CD4-positive, alpha-beta T cell (primary cell): ENCODE measurements at regions not wholly inside any gene's neighbourhood (a gene's known extent, or its start where the extent isn't known, plus 50 kb on each side); places are given as distances from the start of the nearest gene placed in this dataset.

ENCODE experiments used
- ATAC-seq: fragments of 200-7000 bp; cut with Tn5 transposase; one replicate; pipeline ENCODE4 v1.10.0; 2022; ENCODE audit warnings: mild to moderate bottlenecking; ENCODE audit not compliant: poor library complexity
- CTCF ChIA-PET: fragments of 350-600 bp; sonication (Branson Sonifier 250); formaldehyde crosslinking; loops from one replicate; lab custom pipeline; 2021; ENCODE audit warnings: antibody characterized with exemption, inconsistent platforms; lab: Charles Lee
- POLR2A ChIA-PET: fragments of 350-600 bp; sonication (Branson Sonifier 250); formaldehyde crosslinking; loops from one replicate; lab custom pipeline; 2021; ENCODE audit warnings: antibody characterized with exemption, inconsistent platforms; lab: Charles Lee
- DNase-seq, 14 experiments: peaks; one replicate each; pipeline ENCODE4 v3.0.0-alpha.2; 2013 to 2020; ENCODE audit warnings: mixed read lengths in 2 of 14
- H3K27ac ChIP-seq, 2 donors: one replicate each; pipeline versions ENCODE4 v1.5.1 to v1.7.0; 2013; ENCODE audit warnings: low read length in 2 of 2, low read depth in 1 of 2, mild to moderate bottlenecking in 1 of 2
- H3K27me3 ChIP-seq, 2 experiments: 1 replicate in 1 of 2; 2 replicates in 1 of 2; pipeline versions ENCODE4 v1.6.1 to v1.7.0; 2013; ENCODE audit warnings: low read length in 2 of 2, control low read depth in 1 of 2, mild to moderate bottlenecking in 1 of 2, moderate library complexity in 1 of 2; ENCODE audit not compliant: insufficient read depth in 2 of 2, control insufficient read depth in 1 of 2
- H3K36me3 ChIP-seq: one replicate; pipeline ENCODE4 v1.6.1; 2013; ENCODE audit warnings: low read length, control low read depth; ENCODE audit not compliant: insufficient read depth
- H3K4me1 ChIP-seq: one replicate; pipeline ENCODE4 v1.6.1; 2013; ENCODE audit warnings: low read length, control low read depth; ENCODE audit not compliant: insufficient read depth
- H3K4me3 ChIP-seq: one replicate; pipeline ENCODE4 v1.5.1; 2013; ENCODE audit warnings: mild to moderate bottlenecking, low read length, moderate library complexity
- H3K9me3 ChIP-seq, 2 experiments: 1 replicate in 1 of 2; 2 replicates in 1 of 2; pipeline versions ENCODE4 v1.6.1 to v1.7.0; 2013; ENCODE audit warnings: low read length in 2 of 2, mild to moderate bottlenecking in 2 of 2, control low read depth in 1 of 2, moderate library complexity in 1 of 2; ENCODE audit not compliant: control insufficient read depth in 1 of 2, insufficient read depth in 1 of 2
- H3K27ac Mint-ChIP-seq: one replicate; pipeline ENCODE4 v1.8.0; 2020; ENCODE audit warnings: mixed read lengths
- H3K27me3 Mint-ChIP-seq: one replicate; pipeline ENCODE4 v1.8.0; 2021; ENCODE audit warnings: mixed read lengths
- H3K36me3 Mint-ChIP-seq: one replicate; pipeline ENCODE4 v1.8.0; 2021; ENCODE audit warnings: low read depth, mixed read lengths
- H3K4me1 Mint-ChIP-seq: one replicate; pipeline ENCODE4 v1.8.0; 2021; ENCODE audit warnings: low read depth, mixed read lengths
- H3K4me3 Mint-ChIP-seq: one replicate; pipeline ENCODE4 v1.8.0; 2020; ENCODE audit warnings: mild to moderate bottlenecking, mixed read lengths
- H3K9me3 Mint-ChIP-seq: one replicate; pipeline ENCODE4 v1.8.0; 2020; ENCODE audit warnings: mixed read lengths
- intact Hi-C, 2 experiments: fragments of 100-400 bp; cut with DNase I in 1 of 2; cut with micrococcal nuclease in 1 of 2; formaldehyde crosslinking; loops; one replicate each; pipeline versions ENCODE4 v1.15.1 to v1.9.0; 2023 to 2025; cut with DNase I, micrococcal nuclease
- TF ChIP-seq, protein P1 (sequence below): fragments of 200-600 bp; IDR thresholded peaks from one replicate; pipeline ENCODE4 v1.8.0; 2022; ENCODE audit warnings: antibody characterized with exemption, mild to moderate bottlenecking

DNA sequence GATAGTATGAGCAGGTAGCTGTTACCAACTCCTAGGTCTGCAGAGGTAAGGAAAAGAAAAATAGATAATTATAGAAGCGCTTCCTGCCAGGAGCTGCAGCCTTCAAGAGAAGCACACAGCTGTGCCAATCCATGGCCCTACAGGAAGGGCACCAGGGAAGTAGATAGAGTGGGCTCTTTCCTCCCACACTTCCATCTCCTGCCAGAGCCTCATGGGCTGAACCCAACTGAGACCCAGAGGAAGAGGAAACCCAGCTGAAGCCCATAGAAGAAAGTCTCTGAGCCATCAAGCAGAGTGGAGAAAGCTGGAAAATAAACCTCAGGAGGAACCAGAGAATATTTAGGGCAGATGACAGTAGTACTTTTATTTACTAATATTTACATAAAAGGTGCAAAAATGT, 146.7 kb upstream of the ATXN1 start:
- TF ChIP-seq, protein P1, sequence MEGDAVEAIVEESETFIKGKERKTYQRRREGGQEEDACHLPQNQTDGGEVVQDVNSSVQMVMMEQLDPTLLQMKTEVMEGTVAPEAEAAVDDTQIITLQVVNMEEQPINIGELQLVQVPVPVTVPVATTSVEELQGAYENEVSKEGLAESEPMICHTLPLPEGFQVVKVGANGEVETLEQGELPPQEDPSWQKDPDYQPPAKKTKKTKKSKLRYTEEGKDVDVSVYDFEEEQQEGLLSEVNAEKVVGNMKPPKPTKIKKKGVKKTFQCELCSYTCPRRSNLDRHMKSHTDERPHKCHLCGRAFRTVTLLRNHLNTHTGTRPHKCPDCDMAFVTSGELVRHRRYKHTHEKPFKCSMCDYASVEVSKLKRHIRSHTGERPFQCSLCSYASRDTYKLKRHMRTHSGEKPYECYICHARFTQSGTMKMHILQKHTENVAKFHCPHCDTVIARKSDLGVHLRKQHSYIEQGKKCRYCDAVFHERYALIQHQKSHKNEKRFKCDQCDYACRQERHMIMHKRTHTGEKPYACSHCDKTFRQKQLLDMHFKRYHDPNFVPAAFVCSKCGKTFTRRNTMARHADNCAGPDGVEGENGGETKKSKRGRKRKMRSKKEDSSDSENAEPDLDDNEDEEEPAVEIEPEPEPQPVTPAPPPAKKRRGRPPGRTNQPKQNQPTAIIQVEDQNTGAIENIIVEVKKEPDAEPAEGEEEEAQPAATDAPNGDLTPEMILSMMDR, result no peak
- Histone ChIP-seq H3K27me3 (peaks cover 2 to 10% of the 10 kb centered on the region in 2 experiments), H3K36me3 (no peaks in the 10 kb centered on the region), H3K27ac (no peak overlapping the region), H3K4me1 (no peaks in the 10 kb centered on the region), H3K4me3 (no peak overlapping the region), H3K9me3 (peaks cover 0 to 6% of the 10 kb centered on the region in 2 experiments)
- POLR2A ChIA-PET, result no interaction called here
- Mint-ChIP-seq H3K4me1 (no peaks in the 10 kb centered on the region), H3K27me3 (peaks cover 32% of the 10 kb centered on the region), H3K36me3 (no peaks in the 10 kb centered on the region), H3K9me3 (peaks cover 2% of the 10 kb centered on the region), H3K27ac (no peak overlapping the region), H3K4me3 (no peak overlapping the region)
- CTCF ChIA-PET, result no interaction called here
- ATAC-seq (no peak), DNase-seq (no peak)
- intact Hi-C loops, result no loop called here

DNA sequence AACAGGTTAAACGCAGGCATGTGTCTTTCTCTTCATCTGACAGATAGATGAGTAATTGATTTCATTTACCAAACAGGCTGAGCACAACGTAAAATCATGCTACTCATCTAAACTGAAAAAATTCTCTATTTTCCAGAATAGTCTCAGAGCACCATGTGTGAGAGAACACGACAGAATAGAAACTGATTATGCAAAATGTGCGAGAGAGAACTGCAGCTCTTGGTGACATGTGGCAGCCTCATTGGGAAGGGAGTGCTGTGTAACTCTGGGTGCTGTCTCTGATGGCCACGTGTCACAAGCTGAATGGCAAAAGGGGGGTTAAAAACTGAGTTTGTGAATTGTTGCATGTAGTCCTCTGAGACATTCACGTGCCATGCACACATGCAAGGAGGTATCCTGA, 143.7 kb upstream of the ATXN1 start:
- intact Hi-C loops, result no loop called here
- peaks cover 41% of the 10 kb centered on the region for H3K27me3 Mint-ChIP-seq
- H3K4me1 ChIP-seq, result no peaks in the 10 kb centered on the region
- TF ChIP-seq, protein P1, result no peak
- no peak for ATAC-seq
- H3K36me3 Mint-ChIP-seq, result no peaks in the 10 kb centered on the region
- H3K4me1 Mint-ChIP-seq, result no peaks in the 10 kb centered on the region
- ChIA-PET POLR2A (no interaction called here), CTCF (no interaction called here)
- no peak for DNase-seq
- H3K27ac ChIP-seq, result no peak overlapping the region
- no peaks in the 10 kb centered on the region for H3K9me3 Mint-ChIP-seq
- no peak overlapping the region for H3K4me3 Mint-ChIP-seq
- H3K4me3 ChIP-seq, result no peak overlapping the region
- H3K27me3 ChIP-seq, result peaks cover 2 to 10% of the 10 kb centered on the region in 2 experiments
- no peak overlapping the region for H3K27ac Mint-ChIP-seq
- no peaks in the 10 kb centered on the region for H3K9me3 ChIP-seq
- H3K36me3 ChIP-seq, result no peaks in the 10 kb centered on the region

DNA sequence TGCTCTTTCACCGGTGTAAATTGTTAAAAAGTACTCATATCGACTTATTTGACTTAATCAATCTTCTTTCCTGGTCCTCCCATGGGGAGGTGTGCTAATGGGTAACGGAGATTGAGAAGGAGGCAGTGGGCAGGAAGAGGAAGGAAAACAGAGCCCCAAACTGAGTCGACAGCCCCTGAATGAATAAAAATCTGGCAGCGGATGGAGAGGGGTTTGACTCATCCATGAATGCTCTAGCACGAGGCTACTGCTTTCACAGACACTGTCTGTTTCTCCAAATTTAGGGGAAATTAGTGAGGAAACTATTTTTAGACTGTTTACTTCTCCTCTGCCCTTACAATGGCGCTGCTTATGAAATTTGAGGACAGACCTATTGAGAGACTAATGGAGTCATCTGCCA, 142.2 kb upstream of the ATXN1 start:
- H3K36me3 Mint-ChIP-seq, result no peaks in the 10 kb centered on the region
- peak in 2 of 14 experiments; percentile 25 to 48 for DNase-seq

More for the DNA sequence above, 142.2 kb upstream of the ATXN1 start:
- no peak overlapping the region for H3K4me3 Mint-ChIP-seq
- Histone ChIP-seq H3K27ac (no peak overlapping the region), H3K4me1 (no peaks in the 10 kb centered on the region), H3K27me3 (peaks cover 2 to 10% of the 10 kb centered on the region in 2 experiments), H3K36me3 (no peaks in the 10 kb centered on the region), H3K4me3 (no peak overlapping the region), H3K9me3 (no peaks in the 10 kb centered on the region)
- TF ChIP-seq, protein P1, result no peak
- no peaks in the 10 kb centered on the region for H3K9me3 Mint-ChIP-seq
- no peak for ATAC-seq
- intact Hi-C loops, result no loop called here
- H3K4me1 Mint-ChIP-seq, result no peaks in the 10 kb centered on the region
- peaks cover 52% of the 10 kb centered on the region for H3K27me3 Mint-ChIP-seq
- no peak overlapping the region for H3K27ac Mint-ChIP-seq
- CTCF ChIA-PET, result no interaction called here
- POLR2A ChIA-PET, result no interaction called here
